ENCODE measurements at regions not wholly inside any gene's neighbourhood (a gene's known extent, or its start where the extent isn't known, plus 50 kb on each side); places are given as distances from the start of the nearest gene placed in this dataset.
A peak's percentile ranks its signal among the peaks of the same experiment; 100 is the strongest.

DNA sequence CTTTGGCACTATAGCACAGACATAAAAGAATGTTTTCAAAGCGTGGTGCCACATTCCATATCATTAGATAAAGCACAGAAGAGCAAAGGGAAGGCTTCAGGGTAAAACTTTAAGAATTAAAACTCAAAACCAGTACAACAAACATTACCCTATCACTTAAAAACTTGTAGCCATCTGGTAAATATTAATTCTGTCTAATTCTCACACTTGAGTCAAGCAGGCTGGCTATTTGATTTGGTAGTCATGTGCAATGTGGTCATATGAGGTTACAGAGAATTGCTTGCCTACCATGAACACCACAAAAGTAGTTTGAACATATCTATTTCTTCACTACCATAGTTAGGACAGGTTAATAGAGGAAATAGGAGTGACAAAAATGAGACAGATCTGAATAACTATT lies 244.9 kb downstream of the IRS1 start:
- no peaks in the 10 kb centered on the region; the same call in 1 of the 2 replicates for H3K4me1 ChIP-seq (ENCODE audit: insufficient read depth)
- 48 to 60% methylated on average over 1 of the region's 1 CpG for whole genome bisulfite sequencing, 2 experiments (ENCODE audit: low coverage in 1 of 2, low lambda C conversion rate in 2 of 2, missing lambda C conversion rate in 2 of 2)

DNA sequence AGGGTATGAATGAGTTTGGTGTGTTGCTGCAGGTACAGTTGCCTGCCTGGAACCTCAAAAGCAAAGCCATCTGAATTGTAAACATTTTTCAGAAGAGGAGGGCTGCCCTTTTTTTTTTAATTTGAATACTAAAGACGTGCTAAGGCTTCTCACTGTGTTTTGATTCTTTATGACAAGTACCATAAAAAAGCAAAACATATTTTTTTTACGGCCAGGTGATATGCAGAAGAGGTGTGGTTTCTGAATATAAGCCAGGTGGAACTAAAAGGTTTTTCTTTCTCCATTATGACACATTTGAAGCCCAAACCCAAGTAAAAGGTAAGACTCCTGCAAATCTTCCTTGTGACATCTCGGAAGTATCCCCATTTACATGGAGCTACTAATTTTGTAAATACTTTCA lies 246.3 kb downstream of the IRS1 start:
- in situ Hi-C loops (cut with MboI), result no loop called here
- H3K9me2 ChIP-seq (ENCODE audit: insufficient read depth), result no peaks in the 10 kb centered on the region
- H3K9ac ChIP-seq, result no peak overlapping the region
- no peaks in the 10 kb centered on the region for H3K79me2 ChIP-seq (ENCODE audit: insufficient read depth)
- no peak for TF ChIP-seq EZH2phosphoT487 (IDR thresholded peaks at IDR 0.05; ENCODE audit: insufficient read depth, low read depth)
- no peak for TF ChIP-seq EZH2 (IDR thresholded peaks at IDR 0.05; ENCODE audit: insufficient read depth, poor library complexity, severe bottlenecking)
- 81 to 84% methylated on average over 3 of the region's 3 CpGs for WGBS, 2 experiments (ENCODE audit: low coverage in 1 of 2, low lambda C conversion rate in 2 of 2, missing lambda C conversion rate in 2 of 2)
- no peak overlapping the region for H3K27ac ChIP-seq
- H3K9me3 ChIP-seq (ENCODE audit: low read depth), result no peaks in the 10 kb centered on the region
- no peaks in the 10 kb centered on the region for H3K36me3 ChIP-seq (ENCODE audit: low read depth)
- H3K4me1 ChIP-seq (ENCODE audit: insufficient read depth), result no peaks in the 10 kb centered on the region; the same call in 1 of the 2 replicates
- no peak for DNase-seq
- no peak overlapping the region for H2AFZ ChIP-seq
- no peak overlapping the region for H3K4me2 ChIP-seq (ENCODE audit: unreplicated experiment)
- H4K20me1 ChIP-seq (ENCODE audit: insufficient read depth), result no peaks in the 10 kb centered on the region
- no peaks in the 10 kb centered on the region for H3K27me3 ChIP-seq (replicated peaks; ENCODE audit: insufficient read depth)
- H3K4me3 ChIP-seq, result no peak overlapping the region
- 0 out of 2 replicates have a peak, but pooled peaks cover 8% of the 10 kb centered on the region for H3F3A ChIP-seq (ENCODE audit: insufficient read depth)

More for the DNA sequence above, 244.9 kb downstream of the IRS1 start:
- Histone ChIP-seq H4K20me1 (ENCODE audit: insufficient read depth) (no peaks in the 10 kb centered on the region), H3K79me2 (ENCODE audit: insufficient read depth) (no peaks in the 10 kb centered on the region), H3K4me3 (no peak overlapping the region), H2AFZ (no peak overlapping the region), H3K4me2 (ENCODE audit: unreplicated experiment) (no peak overlapping the region), H3K9me2 (ENCODE audit: insufficient read depth) (no peaks in the 10 kb centered on the region), H3K27me3 (replicated peaks; ENCODE audit: insufficient read depth) (no peaks in the 10 kb centered on the region), H3K36me3 (ENCODE audit: low read depth) (no peaks in the 10 kb centered on the region), H3K9ac (no peak overlapping the region), H3K27ac (0 out of 2 replicates have a peak overlapping the region, but pooled peaks have one; percentile 4), H3K9me3 (ENCODE audit: low read depth) (no peaks in the 10 kb centered on the region), H3F3A (ENCODE audit: insufficient read depth) (0 out of 2 replicates have a peak, but pooled peaks cover 8% of the 10 kb centered on the region)
- TF ChIP-seq EZH2 (IDR thresholded peaks at IDR 0.05; ENCODE audit: insufficient read depth, poor library complexity, severe bottlenecking) (no peak), EZH2phosphoT487 (IDR thresholded peaks at IDR 0.05; ENCODE audit: insufficient read depth, low read depth) (no peak)
- peak; percentile 45 for DNase-seq
- in situ Hi-C loops (cut with MboI), result no loop called here

DNA sequence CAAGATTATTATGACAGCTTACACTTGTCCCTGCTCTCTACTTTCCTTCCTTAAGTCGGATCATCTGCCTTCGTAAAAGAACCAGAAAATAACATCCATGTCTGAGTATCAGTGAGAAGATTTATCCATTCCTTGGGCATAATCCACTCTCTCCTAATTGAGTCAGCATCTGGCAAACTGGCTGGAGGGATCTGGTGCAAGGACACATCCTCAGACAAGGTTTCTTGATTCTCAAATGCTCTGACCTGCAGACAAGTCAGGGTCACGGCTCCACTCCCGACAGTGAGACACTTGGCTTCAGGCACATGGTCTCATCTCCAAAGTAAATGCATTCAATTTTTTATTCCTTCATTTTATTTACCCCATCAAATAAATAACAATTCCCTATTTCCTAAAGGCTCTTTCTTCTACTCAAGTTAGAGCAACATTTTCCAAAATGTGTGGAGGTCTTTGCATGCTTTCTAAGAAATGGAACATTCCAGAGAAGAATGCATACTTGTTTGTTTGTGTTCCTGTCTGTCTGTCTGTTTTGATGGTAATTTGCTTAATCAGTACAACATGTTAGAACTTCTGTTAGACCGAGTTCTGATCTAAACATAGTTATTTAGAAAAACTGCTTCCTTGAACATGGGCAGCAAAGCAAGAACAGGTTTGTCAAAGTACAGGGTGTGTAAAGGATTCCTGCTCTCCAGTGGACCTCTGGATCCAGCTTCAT lies 246.9 kb downstream of the IRS1 start:
- no peak overlapping the region for H3K27ac ChIP-seq

DNA sequence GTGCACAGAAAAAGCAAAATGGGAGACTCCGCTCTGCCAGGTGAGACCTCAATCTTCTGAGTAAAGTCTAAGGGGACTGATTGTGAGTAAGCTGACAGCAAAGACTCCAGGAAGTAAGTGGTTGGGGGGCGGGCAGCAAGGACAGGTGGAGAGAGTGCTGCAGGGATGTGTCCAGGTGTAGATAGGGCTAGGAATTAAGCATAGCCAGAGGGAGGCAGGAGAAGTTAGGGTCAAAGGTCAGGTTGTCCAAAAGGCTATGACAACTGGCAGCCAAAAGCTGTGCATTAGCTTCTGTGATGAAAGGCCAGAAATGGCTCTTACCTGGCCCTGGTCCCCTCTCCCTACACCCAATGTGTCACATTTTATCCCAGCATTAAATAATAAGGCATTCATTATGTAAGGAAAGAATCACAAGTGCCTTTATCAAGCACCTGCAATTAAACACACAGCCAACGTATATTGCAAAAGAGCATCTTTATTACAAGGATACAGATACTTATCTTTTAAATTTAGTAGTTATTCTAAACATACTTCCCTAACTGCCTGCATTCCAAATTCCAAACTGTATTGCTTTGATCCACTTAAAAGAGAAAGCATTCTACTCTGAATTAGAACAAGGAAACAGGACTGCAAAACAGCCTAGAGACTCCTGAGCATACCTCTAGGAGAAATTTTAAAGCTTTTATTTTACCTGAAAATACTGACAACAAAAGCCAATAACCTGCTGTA lies 247.9 kb downstream of the IRS1 start:
- Histone ChIP-seq H3K79me2 (ENCODE audit: insufficient read depth) (no peaks in the 10 kb centered on the region), H4K20me1 (ENCODE audit: insufficient read depth) (no peaks in the 10 kb centered on the region), H2AFZ (no peak overlapping the region), H3K27ac (no peak overlapping the region), H3K4me1 (ENCODE audit: insufficient read depth) (no peaks in the 10 kb centered on the region; the same call in 1 of the 2 replicates), H3K9ac (no peak overlapping the region), H3K36me3 (ENCODE audit: low read depth) (no peaks in the 10 kb centered on the region), H3F3A (ENCODE audit: insufficient read depth) (0 out of 2 replicates have a peak, but pooled peaks cover 8% of the 10 kb centered on the region), H3K27me3 (replicated peaks; ENCODE audit: insufficient read depth) (no peaks in the 10 kb centered on the region), H3K9me3 (ENCODE audit: low read depth) (no peaks in the 10 kb centered on the region), H3K9me2 (ENCODE audit: insufficient read depth) (no peaks in the 10 kb centered on the region), H3K4me2 (ENCODE audit: unreplicated experiment) (no peak overlapping the region), H3K4me3 (no peak overlapping the region)
- in situ Hi-C loops (cut with MboI), result no loop called here
- TF ChIP-seq EZH2phosphoT487 (IDR thresholded peaks at IDR 0.05; ENCODE audit: insufficient read depth, low read depth), result no peak
- no peak for TF ChIP-seq EZH2 (IDR thresholded peaks at IDR 0.05; ENCODE audit: insufficient read depth, poor library complexity, severe bottlenecking)
- WGBS, 2 experiments (ENCODE audit: low coverage in 1 of 2, low lambda C conversion rate in 2 of 2, missing lambda C conversion rate in 2 of 2), result 88 to 91% methylated on average over 3 of the region's 3 CpGs
- no peak for DNase-seq

More for the DNA sequence above, 246.9 kb downstream of the IRS1 start:
- Histone ChIP-seq H3K4me3 (no peak overlapping the region), H3K79me2 (ENCODE audit: insufficient read depth) (no peaks in the 10 kb centered on the region), H3K9ac (no peak overlapping the region), H3K4me1 (ENCODE audit: insufficient read depth) (no peaks in the 10 kb centered on the region; the same call in 1 of the 2 replicates), H3K36me3 (ENCODE audit: low read depth) (no peaks in the 10 kb centered on the region), H3K27me3 (replicated peaks; ENCODE audit: insufficient read depth) (no peaks in the 10 kb centered on the region), H3K9me2 (ENCODE audit: insufficient read depth) (no peaks in the 10 kb centered on the region), H4K20me1 (ENCODE audit: insufficient read depth) (no peaks in the 10 kb centered on the region), H3F3A (ENCODE audit: insufficient read depth) (0 out of 2 replicates have a peak, but pooled peaks cover 8% of the 10 kb centered on the region), H3K9me3 (ENCODE audit: low read depth) (no peaks in the 10 kb centered on the region), H3K4me2 (ENCODE audit: unreplicated experiment) (no peak overlapping the region), H2AFZ (no peak overlapping the region)
- in situ Hi-C loops (cut with MboI), result no loop called here
- no peak for DNase-seq
- WGBS, 2 experiments (ENCODE audit: low coverage in 1 of 2, low lambda C conversion rate in 2 of 2, missing lambda C conversion rate in 2 of 2), result 49 to 53% methylated on average over 5 of the region's 5 CpGs
- TF ChIP-seq EZH2 (IDR thresholded peaks at IDR 0.05; ENCODE audit: insufficient read depth, poor library complexity, severe bottlenecking), result no peak
- no peak for TF ChIP-seq EZH2phosphoT487 (IDR thresholded peaks at IDR 0.05; ENCODE audit: insufficient read depth, low read depth)

Measured in GM23248 (cell line).